Endothelial cell of umbilical vein (primary cell): ENCODE measurements at regions not wholly inside any gene's neighbourhood (a gene's known extent, or its start where the extent isn't known, plus 50 kb on each side); places are given as distances from the start of the nearest gene placed in this dataset.

ENCODE experiments used
- BruUV-seq: library from RNA; stranded (reverse); fragments of 400-500 nt; replicated peaks from 2 replicates; lab custom pipeline; 2021; lab: Mats Ljungman, UMichigan
- CTCF ChIA-PET: fragments of 300-600, 350-600 bp; sonication (Branson Sonifier 250); formaldehyde crosslinking; loops from one replicate; lab custom pipeline; 2021; ENCODE audit warnings: antibody characterized with exemption, inconsistent platforms; lab: Charles Lee
- POLR2A ChIA-PET: fragments of 300-600, 350-600 bp; sonication (Branson Sonifier 250); formaldehyde crosslinking; loops from one replicate; lab custom pipeline; 2021; ENCODE audit warnings: antibody characterized with exemption, inconsistent platforms; lab: Charles Lee
- DNase-seq: peaks from one replicate; pipeline ENCODE4 v3.0.0-alpha.2; 2011; ENCODE audit warnings: low read depth, low spot score
- FAIRE-seq: peaks from 2 replicates; lab custom pipeline; 2011; peaks lifted over from hg19 to GRCh38; lab: Jason Lieb, UNC
- H2AFZ ChIP-seq: 2 replicates; pipeline ENCODE4 v1.6.0; 2012; ENCODE audit warnings: low read depth, low read length, control low read depth, inconsistent platforms
- H3K27ac ChIP-seq: 2 replicates; pipeline ENCODE4 v1.5.1; 2011; ENCODE audit warnings: low read depth, mild to moderate bottlenecking, control low read depth, low read length, moderate library complexity; ENCODE audit not compliant: insufficient read depth
- H3K27me3 ChIP-seq, 2 experiments: 2 replicates each; pipeline versions ENCODE4 v1.6.0 to v1.6.1; 2011; ENCODE audit warnings: low read length in 2 of 2, mixed read lengths in 1 of 2; ENCODE audit not compliant: control insufficient read depth in 2 of 2, insufficient read depth in 2 of 2
- H3K36me3 ChIP-seq, 2 experiments: 2 replicates in 1 of 2; 3 replicates in 1 of 2; pipeline ENCODE4 v1.5.1; 2011; ENCODE audit warnings: low read length in 2 of 2, mild to moderate bottlenecking in 1 of 2, moderate library complexity in 1 of 2; ENCODE audit not compliant: control insufficient read depth in 2 of 2, insufficient read depth in 2 of 2; ENCODE audit errors: extremely low read depth in 1 of 2
- H3K4me1 ChIP-seq: 3 replicates; pipeline ENCODE4 v1.5.1; 2011; ENCODE audit warnings: mild to moderate bottlenecking, low read length; ENCODE audit not compliant: control insufficient read depth, insufficient read depth; ENCODE audit errors: extremely low read depth
- H3K4me2 ChIP-seq: 2 replicates; pipeline ENCODE4 v1.6.1; 2011; ENCODE audit warnings: low read length, control low read depth, mixed read lengths; ENCODE audit not compliant: insufficient read depth
- H3K4me3 ChIP-seq, 3 experiments: fragments of 200-600 bp in 1 of 3; sonication (generic), shearing (Covaris generic) in 1 of 3; replicated peaks in 1 of 3; 2 replicates each; pipeline ENCODE4 v1.5.1; 2011 to 2016; ENCODE audit warnings: control low read depth in 3 of 3, low read length in 3 of 3, mild to moderate bottlenecking in 2 of 3, inconsistent platforms in 1 of 3, low read depth in 1 of 3, moderate library complexity in 1 of 3; ENCODE audit not compliant: insufficient read depth in 1 of 3
- H3K79me2 ChIP-seq: 2 replicates; pipeline ENCODE4 v1.6.0; 2012; ENCODE audit warnings: low read length, inconsistent platforms; ENCODE audit not compliant: control insufficient read depth, insufficient read depth
- H3K9ac ChIP-seq: replicated peaks from 2 replicates; pipeline ENCODE3; 2011; ENCODE audit warnings: low read length, control low read depth; ENCODE audit not compliant: insufficient read depth; ENCODE audit errors: extremely low read depth
- H3K9me1 ChIP-seq: replicated peaks from 3 replicates; pipeline ENCODE4 v1.6.0; 2011; ENCODE audit warnings: mild to moderate bottlenecking, low read length; ENCODE audit not compliant: control insufficient read depth, insufficient read depth; ENCODE audit errors: extremely low read depth
- H3K9me3 ChIP-seq: replicated peaks from 2 replicates; pipeline ENCODE4 v1.5.1; 2012; ENCODE audit warnings: low read length, inconsistent platforms; ENCODE audit not compliant: control insufficient read depth, insufficient read depth
- H4K20me1 ChIP-seq: replicated peaks from 2 replicates; pipeline ENCODE3; 2011; ENCODE audit warnings: mild to moderate bottlenecking, low read length; ENCODE audit not compliant: control insufficient read depth, insufficient read depth; ENCODE audit errors: extremely low read depth
- EZH2 ChIP-seq: IDR thresholded peaks from 2 replicates; pipeline ENCODE4 v1.6.1; 2012; ENCODE audit warnings: borderline replicate concordance, low read depth, mild to moderate bottlenecking, moderate library complexity, low read length, inconsistent platforms; ENCODE audit not compliant: severe bottlenecking
- FOS ChIP-seq: IDR thresholded peaks from 2 replicates; pipeline ENCODE4 v1.6.1; 2011; ENCODE audit warnings: mild to moderate bottlenecking, low read length, moderate library complexity, borderline replicate concordance; ENCODE audit not compliant: insufficient read depth
- GATA2 ChIP-seq: IDR thresholded peaks from 2 replicates; pipeline ENCODE4 v1.7.0; 2011; ENCODE audit warnings: low read depth, mild to moderate bottlenecking, moderate library complexity, mixed read lengths, low read length; ENCODE audit not compliant: insufficient read length, insufficient read depth
- JUN ChIP-seq: IDR thresholded peaks from 2 replicates; pipeline ENCODE4 v1.6.1; 2011; ENCODE audit warnings: borderline replicate concordance, low read depth; ENCODE audit not compliant: insufficient read length, insufficient read depth
- MYC ChIP-seq: IDR thresholded peaks from one replicate; pipeline ENCODE4 v1.6.1; 2011; ENCODE audit warnings: mild to moderate bottlenecking, low read depth, low read length
- POLR2A ChIP-seq: IDR thresholded peaks from 2 replicates; pipeline ENCODE4 v1.6.1; 2012; ENCODE audit warnings: low read depth, mild to moderate bottlenecking, control low read depth, low read length
- POLR2AphosphoS5 ChIP-seq: IDR thresholded peaks from 2 replicates; pipeline ENCODE4 v1.6.1; 2012; ENCODE audit warnings: low read depth, mild to moderate bottlenecking, control low read depth, low read length, moderate library complexity; ENCODE audit not compliant: insufficient read depth
- dilution Hi-C: fragments of 300-500 bp; cut with MboI; formaldehyde crosslinking; loops from one replicate; pipeline ENCODE4 v1.15.0; 2019; ENCODE audit warnings: low sequenced_read_pairs; ENCODE audit not compliant: extremely low pct_ligation_motif_present
- intact Hi-C: fragments of 100-400 bp; cut with micrococcal nuclease; formaldehyde crosslinking; loops from one replicate; pipeline ENCODE4 v1.10.0; 2022
- TF ChIP-seq, protein P1 (sequence below): IDR thresholded peaks from 2 replicates; pipeline ENCODE4 v1.6.1; 2011; ENCODE audit not compliant: insufficient read depth, insufficient read length
- TF ChIP-seq, protein P2 (sequence below), 2 donors: IDR thresholded peaks; 1 replicate in 1 of 2; 2 replicates in 1 of 2; pipeline ENCODE4 v1.5.1; 2011; ENCODE audit warnings: low read length in 2 of 2, mild to moderate bottlenecking in 2 of 2, moderate library complexity in 2 of 2, control low read depth in 1 of 2, inconsistent platforms in 1 of 2, low read depth in 1 of 2; ENCODE audit not compliant: insufficient read depth in 1 of 2; ENCODE audit errors: extremely low read depth in 1 of 2

DNA sequence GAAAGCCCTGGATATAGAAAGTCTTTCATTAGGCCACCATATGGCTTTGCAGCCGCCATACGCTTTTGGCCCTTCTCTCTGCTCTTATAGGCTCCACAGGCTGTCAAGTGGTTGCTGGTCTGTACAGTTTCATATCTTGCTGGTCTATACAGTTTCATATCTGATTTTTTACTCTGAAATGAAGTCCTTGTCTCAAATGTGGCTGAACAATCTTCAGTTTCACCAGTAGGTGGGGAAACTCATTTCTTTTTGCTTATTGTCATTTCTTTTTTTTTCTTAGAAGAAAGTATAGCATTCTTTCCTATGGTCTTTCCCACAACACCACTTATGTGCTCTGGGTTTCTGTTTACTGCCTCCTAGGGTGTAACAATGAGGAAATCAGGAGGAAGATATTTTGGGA lies 771.4 kb upstream of the MMS22L start:
- Histone ChIP-seq H3K9me3 (no peaks in the 10 kb centered on the region), H3K36me3 (no peaks in the 10 kb centered on the region), H2AFZ (no peak overlapping the region), H3K4me3 (no peak overlapping the region), H4K20me1 (no peaks in the 10 kb centered on the region), H3K4me1 (no peaks in the 10 kb centered on the region), H3K9me1 (no peaks in the 10 kb centered on the region), H3K79me2 (no peaks in the 10 kb centered on the region), H3K9ac (no peak overlapping the region), H3K27ac (no peak overlapping the region), H3K4me2 (no peak overlapping the region), H3K27me3 (no peaks in the 10 kb centered on the region)
- FAIRE-seq (no peak), DNase-seq (no peak)
- POLR2A ChIA-PET, result no interaction called here
- BruUV-seq, result no TSS peak
- CTCF ChIA-PET, result no interaction called here
- intact Hi-C loops, result no loop called here
- TF ChIP-seq, protein P1, sequence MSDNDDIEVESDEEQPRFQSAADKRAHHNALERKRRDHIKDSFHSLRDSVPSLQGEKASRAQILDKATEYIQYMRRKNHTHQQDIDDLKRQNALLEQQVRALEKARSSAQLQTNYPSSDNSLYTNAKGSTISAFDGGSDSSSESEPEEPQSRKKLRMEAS, result no peak
- TF ChIP-seq EZH2 (no peak), JUN (no peak), GATA2 (no peak), POLR2AphosphoS5 (no peak), MYC (no peak), FOS (no peak), POLR2A (no peak)
- TF ChIP-seq, protein P2, sequence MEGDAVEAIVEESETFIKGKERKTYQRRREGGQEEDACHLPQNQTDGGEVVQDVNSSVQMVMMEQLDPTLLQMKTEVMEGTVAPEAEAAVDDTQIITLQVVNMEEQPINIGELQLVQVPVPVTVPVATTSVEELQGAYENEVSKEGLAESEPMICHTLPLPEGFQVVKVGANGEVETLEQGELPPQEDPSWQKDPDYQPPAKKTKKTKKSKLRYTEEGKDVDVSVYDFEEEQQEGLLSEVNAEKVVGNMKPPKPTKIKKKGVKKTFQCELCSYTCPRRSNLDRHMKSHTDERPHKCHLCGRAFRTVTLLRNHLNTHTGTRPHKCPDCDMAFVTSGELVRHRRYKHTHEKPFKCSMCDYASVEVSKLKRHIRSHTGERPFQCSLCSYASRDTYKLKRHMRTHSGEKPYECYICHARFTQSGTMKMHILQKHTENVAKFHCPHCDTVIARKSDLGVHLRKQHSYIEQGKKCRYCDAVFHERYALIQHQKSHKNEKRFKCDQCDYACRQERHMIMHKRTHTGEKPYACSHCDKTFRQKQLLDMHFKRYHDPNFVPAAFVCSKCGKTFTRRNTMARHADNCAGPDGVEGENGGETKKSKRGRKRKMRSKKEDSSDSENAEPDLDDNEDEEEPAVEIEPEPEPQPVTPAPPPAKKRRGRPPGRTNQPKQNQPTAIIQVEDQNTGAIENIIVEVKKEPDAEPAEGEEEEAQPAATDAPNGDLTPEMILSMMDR (IDR thresholded peaks at IDR 0.05; ENCODE audit: extremely low read depth in 1 of 2, insufficient read depth in 1 of 2, low read depth in 1 of 2, low read length in 2 of 2), result no peak
- dilution Hi-C loops, result no loop called here
